HT-29 (cell line): ENCODE measurements at regions not wholly inside any gene's neighbourhood (a gene's known extent, or its start where the extent isn't known, plus 50 kb on each side); places are given as distances from the start of the nearest gene placed in this dataset.

ENCODE experiments used
- DNase-seq: peaks from one replicate; pipeline ENCODE4 v3.0.0-alpha.2; 2015; ENCODE audit warnings: low spot score

GRCh38 chr3:182212479-182213076 lies 500.9 kb downstream of the SOX2 start:
- DNase-seq = peak; percentile 97

GRCh38 chr3:182214416-182214815 lies 502.7 kb downstream of the SOX2 start:
- no peak for DNase-seq

DNA sequence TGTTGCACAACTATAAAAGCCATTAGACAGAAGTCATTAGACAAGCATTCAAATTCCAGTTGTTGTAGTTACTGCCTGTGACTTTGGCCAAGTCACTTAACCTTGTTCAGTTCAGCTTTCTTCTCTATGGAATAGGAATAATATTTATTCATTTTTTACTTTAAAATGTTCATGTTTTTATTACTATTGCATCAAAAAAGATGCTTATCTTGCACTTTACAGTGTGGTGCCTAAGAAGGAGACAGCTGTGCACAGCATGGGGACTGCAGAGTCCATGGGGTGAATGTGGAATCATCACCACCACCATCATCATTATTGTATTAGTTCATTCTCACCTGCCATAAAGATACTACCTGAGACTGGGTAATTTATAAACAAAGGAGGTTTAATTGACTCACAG lies 504.2 kb downstream of the SOX2 start:
- DNase-seq = no peak

DNA sequence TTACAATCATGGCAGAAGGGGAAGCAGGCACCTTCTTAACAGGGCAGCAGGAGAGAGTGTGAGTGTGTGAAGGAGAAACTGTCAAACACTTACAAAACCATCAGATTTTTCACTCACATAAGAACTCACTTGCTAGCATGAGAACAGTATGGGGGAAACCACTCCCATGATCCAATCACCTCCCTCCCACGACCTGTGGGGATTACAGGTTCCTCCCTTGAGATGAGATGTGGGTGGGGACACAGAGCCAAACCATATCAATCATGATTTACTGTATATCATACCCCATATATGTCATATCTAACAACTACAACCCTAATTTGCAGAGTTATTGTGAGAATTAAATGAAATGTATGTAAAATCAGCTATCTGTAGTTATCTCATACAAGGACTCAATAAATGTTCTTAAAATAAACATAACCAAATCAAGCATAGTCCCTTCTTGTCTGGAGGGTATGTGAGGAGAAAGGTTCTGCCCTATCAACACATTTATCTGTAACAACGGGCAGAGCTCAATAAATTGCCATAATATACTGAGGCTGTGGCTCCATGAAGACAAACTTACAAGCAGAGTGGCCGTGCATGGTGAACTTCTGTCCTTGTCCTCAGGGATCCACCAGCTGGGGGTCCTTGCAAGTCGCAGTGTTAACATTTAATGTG lies 504.7 kb downstream of the SOX2 start:
- no peak for DNase-seq

GRCh38 chr3:182220013-182220412 lies 508.3 kb downstream of the SOX2 start:
- DNase-seq = no peak

DNA sequence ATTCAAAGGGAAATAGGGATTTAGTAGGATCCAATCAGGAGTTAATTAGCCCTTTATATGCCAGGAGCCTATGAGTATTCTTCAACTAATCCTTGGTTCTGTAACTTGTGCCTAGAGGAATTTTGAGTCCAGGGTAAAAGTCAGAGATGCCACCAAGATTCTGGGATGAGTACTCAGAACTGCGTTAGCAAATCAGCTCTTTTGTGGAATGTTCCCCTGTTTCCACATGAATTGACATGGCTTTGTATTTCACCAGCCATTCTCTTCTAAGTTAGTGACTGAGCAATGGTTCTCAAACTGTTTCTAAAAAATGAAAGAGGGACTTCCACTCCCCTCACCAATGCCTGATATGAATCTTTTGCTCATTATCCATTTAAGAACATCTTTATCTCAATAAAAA lies 508.7 kb downstream of the SOX2 start:
- DNase-seq = no peak

DNA sequence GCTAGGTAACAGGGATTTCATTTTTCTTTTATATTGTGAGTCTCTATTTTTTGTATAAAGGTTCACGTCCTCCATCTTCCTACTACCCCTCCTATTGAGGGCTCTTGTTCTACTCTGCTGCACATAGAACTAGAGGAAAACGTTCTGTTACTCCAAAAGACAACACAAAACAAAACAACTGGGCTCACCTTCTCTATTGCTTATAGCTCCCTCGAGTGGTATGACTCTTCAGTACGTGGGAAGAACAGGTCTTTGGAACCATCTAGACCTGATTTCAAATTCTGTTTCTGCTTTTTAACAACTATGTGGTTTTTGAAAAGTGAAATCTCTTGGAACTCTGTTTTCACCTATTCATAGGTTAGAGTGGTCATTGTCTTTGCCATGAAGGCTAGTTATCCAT lies 515.3 kb downstream of the SOX2 start:
- DNase-seq = no peak

- no peak for DNase-seq
Measured at GRCh38 chr3:182233405-182233804, 521.7 kb downstream of the SOX2 start.

GRCh38 chr3:182233957-182234356 lies 522.2 kb downstream of the SOX2 start:
- peak; percentile 68 for DNase-seq

GRCh38 chr3:182234881-182235280 lies 523.2 kb downstream of the SOX2 start:
- no peak for DNase-seq

DNA sequence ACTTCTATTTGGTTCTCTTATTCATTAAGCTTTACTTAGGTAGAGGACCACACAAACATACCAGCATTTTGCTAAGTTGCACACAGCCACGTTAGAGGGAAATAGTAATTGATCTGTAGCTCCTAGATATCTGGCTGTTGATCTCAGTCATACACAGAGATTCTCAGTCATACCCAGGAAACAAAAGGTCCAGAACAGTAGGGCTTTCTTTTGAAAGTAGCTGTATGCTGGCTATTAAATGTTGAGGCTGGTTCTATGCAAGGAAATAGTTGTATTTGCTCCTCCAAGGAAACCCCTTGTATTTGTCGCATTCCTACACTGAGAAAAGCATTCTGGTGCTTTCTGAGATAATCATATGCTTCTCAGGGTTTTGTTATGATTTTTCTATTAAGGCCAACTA lies 523.8 kb downstream of the SOX2 start:
- no peak for DNase-seq

- no peak for DNase-seq
Measured at GRCh38 chr3:182238126-182238525, 526.4 kb downstream of the SOX2 start.

DNA sequence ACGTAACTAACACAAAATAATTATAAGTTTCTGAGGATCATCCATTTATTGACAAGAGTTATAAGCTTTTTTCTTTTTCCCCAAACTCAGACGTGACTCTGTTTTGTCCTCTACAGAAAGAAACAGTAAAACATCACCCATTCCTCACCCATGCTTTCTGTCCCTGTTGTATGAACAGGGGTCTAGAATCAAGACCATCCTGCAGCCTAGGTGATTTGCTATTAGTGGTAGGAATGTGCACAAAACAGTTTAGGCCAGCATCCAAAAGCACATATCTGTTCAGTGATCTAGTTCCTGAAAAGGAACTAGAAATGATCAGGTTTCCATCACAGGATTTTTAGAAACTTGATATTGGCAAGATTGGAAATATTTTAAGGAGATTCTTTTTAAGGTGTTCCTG lies 527.6 kb downstream of the SOX2 start:
- DNase-seq = no peak

DNA sequence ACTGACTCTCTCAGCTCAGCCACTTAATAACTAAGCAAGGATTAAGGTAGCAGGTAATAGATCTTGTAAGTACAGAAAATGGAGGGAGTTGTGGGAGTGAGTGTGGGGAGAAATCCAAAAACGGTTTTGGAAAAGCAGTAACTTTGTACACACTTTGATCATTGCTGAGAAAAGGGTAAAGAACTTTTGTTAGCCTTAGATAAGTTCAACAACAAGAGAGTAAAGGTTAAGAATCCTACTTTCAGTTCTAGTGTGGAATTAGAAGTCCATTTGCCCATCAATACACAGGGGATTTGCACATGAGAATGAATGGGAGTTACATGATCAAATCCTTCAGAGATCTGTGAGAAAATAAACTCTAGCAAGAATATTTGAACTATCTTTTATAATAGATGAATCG lies 528.7 kb downstream of the SOX2 start:
- DNase-seq = no peak

DNA sequence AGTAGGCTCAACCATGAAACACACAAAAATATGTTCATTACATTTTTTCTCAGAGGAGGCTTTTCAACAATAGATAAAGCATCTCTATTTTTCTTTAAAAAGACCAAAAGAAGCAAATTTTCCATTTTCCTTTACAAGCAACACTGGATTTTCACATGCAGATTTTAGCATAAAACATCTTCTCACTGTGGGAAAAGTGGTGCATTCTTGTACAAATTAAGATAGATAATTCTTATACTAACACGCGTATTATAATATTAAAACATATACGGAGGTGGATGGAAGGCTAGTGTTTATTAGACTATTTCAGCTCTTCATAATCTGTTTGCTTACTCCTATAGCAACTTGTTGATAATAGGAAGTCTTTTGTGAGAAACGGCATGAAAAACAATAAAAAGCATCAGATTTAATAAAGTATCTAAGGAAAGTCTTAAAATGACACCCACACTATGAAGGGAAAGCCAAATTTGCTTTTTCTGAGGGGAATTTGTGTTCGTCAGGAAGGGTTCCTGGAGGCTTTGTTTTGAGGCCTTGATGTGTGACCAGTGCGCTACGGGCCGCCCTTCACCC lies 529.6 kb downstream of the SOX2 start:
- no peak for DNase-seq

DNA sequence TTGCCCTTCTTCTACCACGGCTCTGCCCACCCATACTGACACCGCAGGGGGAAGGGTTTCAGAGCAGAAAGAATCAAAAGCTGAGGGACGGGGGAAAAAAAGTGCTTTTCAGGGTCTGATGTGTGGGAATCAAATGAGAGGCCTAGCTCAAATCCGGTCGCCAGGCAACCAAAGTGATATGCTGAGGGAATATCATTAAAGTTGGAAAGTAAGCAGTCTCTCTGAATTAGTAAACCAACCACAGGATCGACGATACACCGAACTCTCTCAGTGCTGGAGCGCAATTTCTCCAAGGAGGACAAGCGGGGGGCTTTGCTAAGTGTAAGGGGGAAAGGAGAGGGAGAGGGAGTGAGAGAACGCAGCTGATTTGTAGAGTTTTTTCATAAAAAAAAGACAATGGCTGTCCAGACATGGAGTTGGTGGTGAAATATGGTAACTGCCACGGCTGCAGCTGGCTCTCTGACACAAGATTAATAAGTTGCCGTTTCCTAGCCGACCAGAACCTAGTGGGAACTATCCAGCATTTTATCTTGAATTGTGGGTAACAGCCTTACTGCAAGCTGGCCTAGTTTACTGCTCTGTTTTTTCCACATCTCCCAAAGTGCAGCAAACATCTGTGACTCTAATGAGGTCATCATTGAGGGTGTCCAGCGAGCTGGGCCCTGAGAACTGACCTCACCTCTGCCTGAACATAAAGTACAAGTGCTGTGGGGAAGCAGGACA lies 530.2 kb downstream of the SOX2 start:
- no peak for DNase-seq

DNA sequence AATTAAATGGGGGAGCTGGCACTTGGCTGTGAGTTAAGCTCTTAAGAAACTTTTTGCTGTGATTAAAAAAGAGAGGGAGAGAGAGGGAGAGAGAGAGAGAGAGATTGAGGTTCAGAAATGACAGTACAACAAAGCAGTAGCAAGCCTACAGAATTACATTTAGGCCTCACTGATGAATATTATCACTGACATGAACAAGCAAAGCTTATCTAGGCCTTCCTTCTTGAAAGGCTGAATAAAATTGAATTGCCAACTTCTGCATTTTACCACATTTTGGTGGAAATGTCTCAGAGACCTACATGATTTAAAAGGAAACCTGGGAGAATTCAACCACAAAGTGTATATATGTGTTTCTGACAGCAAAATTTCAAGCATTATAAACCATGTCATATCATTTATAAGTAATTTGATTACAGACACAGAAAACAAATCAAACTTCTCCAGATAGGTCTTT lies 530.8 kb downstream of the SOX2 start:
- DNase-seq = no peak

DNA sequence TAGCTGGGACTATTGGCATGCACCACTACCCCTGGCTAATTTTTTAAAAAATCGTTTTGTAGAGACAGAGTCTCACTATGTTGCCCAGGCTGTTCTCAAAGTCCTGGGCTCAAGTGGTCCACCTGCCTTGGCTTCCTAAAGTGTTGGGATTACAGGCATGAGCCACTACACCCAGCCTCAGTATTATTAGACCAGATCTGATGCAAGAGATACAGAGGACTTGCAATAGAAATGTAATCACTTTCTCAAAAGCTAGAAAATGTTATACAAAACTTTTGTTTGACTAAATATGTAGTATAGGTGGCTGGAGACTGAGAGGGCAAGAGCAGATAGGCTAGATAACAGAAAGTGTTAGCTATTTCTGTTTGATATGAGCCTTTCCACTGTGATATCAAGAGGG lies 531.9 kb downstream of the SOX2 start:
- DNase-seq = no peak

DNA sequence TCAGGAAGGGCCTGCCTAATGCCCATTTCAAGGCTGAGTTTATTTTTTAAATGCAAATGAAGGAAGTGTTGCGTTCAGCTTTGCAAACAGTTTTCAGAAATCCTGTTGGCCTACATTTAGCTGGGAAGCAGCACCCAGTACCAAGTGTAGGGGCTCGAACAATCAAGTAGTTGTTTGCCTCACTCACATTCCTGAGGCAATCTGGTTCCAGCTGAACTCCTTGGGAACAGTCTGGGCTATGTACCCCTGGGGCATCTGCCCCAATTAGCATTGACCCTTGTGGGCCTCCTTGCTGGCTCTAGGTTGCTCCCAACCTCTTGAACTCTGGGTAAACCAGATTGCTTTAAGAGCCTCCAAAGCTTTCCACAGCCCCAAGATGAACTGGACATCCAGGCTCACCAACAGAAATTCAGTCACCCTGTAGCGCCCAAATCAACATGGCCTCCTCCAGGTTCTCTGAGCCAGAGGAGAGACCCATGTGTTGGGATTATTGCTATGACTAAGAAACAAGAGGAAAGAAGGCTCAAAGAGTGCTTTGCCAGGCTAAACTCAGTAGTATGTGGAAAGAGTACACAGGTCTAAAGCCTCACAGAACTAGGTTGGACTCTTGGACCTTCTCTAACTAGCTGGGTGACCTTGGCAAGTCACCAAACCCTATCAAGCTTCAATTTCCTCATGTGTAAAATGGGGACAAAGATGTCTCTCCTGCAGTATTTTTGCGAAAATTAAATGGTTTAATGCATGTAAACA lies 532.7 kb downstream of the SOX2 start:
- DNase-seq = no peak

GRCh38 chr3:182245059-182245458 lies 533.3 kb downstream of the SOX2 start:
- no peak for DNase-seq

DNA sequence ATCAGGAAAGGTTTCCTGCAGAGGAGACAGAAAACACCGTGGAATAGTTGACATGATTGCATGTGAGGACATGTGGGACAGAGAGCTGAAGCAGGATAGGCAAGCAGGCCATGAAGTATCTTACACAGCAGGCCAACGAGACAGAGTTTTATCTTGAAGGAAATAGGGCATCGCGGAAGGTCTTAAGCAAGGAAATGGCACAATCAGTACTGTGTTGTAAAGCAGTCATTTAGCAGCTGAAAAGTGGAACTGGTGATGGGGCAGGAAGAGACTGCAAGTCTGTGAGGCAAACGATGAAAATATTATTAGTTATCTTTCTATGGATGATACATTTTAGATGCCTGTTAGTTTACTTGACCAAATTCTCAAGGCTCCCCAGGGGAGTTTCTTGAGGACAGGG lies 535.1 kb downstream of the SOX2 start:
- DNase-seq = no peak

DNA sequence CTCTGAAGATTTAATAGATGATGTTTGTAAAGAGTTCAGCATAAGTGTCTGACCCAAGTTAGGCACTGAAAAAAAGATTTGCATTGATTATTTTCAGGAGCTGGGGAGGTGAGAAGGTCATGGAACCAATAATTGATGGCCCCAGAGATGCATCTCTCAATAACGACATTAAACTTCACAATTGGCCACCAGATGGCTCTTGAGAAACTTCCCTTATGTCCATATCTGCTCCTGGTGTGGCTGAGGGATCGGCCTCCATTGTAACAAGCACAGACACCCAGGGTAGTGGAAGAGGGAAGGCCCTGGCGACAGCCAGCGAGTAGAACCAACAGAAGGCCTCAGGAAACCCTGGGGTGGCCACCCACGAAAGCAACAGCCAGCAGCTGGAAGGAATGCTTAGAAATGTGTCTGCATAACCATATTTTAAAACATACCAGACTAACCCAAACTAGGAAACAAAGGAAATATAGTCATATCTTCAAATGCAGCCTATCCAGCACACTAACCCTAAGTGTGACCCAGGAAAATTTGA lies 536.7 kb downstream of the SOX2 start:
- DNase-seq = peak; percentile 29
